ENCODE measurements at regions not wholly inside any gene's neighbourhood (a gene's known extent, or its start where the extent isn't known, plus 50 kb on each side); places are given as distances from the start of the nearest gene placed in this dataset.

DNA sequence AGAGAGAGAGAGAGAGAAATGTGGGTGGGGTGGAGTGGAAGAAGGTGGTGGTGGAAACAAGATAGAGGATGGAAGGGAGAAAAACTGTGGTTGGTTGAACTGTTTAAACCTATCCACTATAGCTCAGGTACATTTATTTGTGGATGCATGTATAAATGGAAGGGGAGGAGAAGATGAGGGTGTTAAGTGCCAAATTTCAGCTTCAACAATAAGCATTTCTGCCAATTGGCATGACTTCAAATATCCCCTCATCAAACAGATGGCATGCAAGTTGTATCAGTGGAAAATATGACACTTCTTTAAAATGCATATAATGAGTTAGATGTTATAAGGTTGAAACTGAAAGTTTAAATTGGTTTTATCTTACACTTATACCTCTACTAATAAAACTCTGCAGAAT, 216.1 kb downstream of the LMBRD1 start:
- TF ChIP-seq POLR2AphosphoS5 (IDR thresholded peaks at IDR 0.05; ENCODE audit: borderline replicate concordance, low read depth, low read length): no peak
- TF ChIP-seq EZH2 (IDR thresholded peaks at IDR 0.05): no peak
- TF ChIP-seq FOXP2 (optimal IDR thresholded peaks at IDR 0.05; ENCODE audit: control extremely low read depth, extremely low read length, insufficient read depth): no peak

Data from SK-N-MC (cell line).